HG03060 (cell line): ENCODE measurements at regions not wholly inside any gene's neighbourhood (a gene's known extent, or its start where the extent isn't known, plus 50 kb on each side); places are given as distances from the start of the nearest gene placed in this dataset.
"Not testable (repeated sequence)": the region's sequence is repeated elsewhere in the genome, so short reads cannot be mapped to it uniquely, and the experiment has no call there.

Experiments used
- ATAC-seq: cut with Tn5 transposase; IDR thresholded peaks from one replicate; pipeline ENCODE4 v1.9.1; 2021; ENCODE audit warnings: low read depth, moderate number of reproducible peaks; ENCODE audit not compliant: unreplicated experiment

GRCh38 chr17:20731131-20731530 lies 151.6 kb downstream of the CDRT15L2 start:
- not testable (repeated sequence) for ATAC-seq

GRCh38 chr17:20733923-20734322 lies 154.4 kb downstream of the CDRT15L2 start:
- no peak for ATAC-seq

- ATAC-seq: no peak
Measured at GRCh38 chr17:20735796-20736195, 156.3 kb downstream of the CDRT15L2 start.

GRCh38 chr17:20737636-20738035 lies 158.1 kb downstream of the CDRT15L2 start:
- ATAC-seq: not testable (repeated sequence)

- ATAC-seq: no peak
Measured at GRCh38 chr17:20771104-20771503, 191.6 kb downstream of the CDRT15L2 start.

GRCh38 chr17:20774472-20775135 lies 195.1 kb downstream of the CDRT15L2 start:
- no peak for ATAC-seq

GRCh38 chr17:20775331-20775730 lies 195.8 kb downstream of the CDRT15L2 start:
- ATAC-seq: no peak

- no peak for ATAC-seq
Measured at GRCh38 chr17:20779521-20779920, 200.0 kb downstream of the CDRT15L2 start.

GRCh38 chr17:20781260-20781659 lies 201.7 kb downstream of the CDRT15L2 start:
- ATAC-seq: no peak

GRCh38 chr17:20781869-20782268 lies 202.3 kb downstream of the CDRT15L2 start:
- ATAC-seq: not testable (repeated sequence)

- no peak for ATAC-seq
Measured at GRCh38 chr17:20783091-20783490, 203.6 kb downstream of the CDRT15L2 start.

GRCh38 chr17:20784100-20784665 lies 204.7 kb downstream of the CDRT15L2 start:
- no peak for ATAC-seq

- ATAC-seq: no peak
Measured at GRCh38 chr17:20787281-20787680, 207.8 kb downstream of the CDRT15L2 start.

GRCh38 chr17:20791626-20792025 lies 212.1 kb downstream of the CDRT15L2 start:
- ATAC-seq: no peak

GRCh38 chr17:20794532-20794931 lies 215.0 kb downstream of the CDRT15L2 start:
- not testable (repeated sequence) for ATAC-seq

GRCh38 chr17:20797292-20797691 lies 217.8 kb downstream of the CDRT15L2 start:
- ATAC-seq: no peak

GRCh38 chr17:20800146-20800545 lies 220.6 kb downstream of the CDRT15L2 start:
- ATAC-seq: no peak

- no peak for ATAC-seq
Measured at GRCh38 chr17:20805751-20806150, 226.2 kb downstream of the CDRT15L2 start.

- ATAC-seq: not testable (repeated sequence)
Measured at GRCh38 chr17:20807566-20807965, 228.0 kb downstream of the CDRT15L2 start.

- ATAC-seq: not testable (repeated sequence)
Measured at GRCh38 chr17:20815410-20815809, 227.4 kb downstream of the USP22 start.

- no peak for ATAC-seq
Measured at GRCh38 chr17:20823905-20824304, 218.9 kb downstream of the USP22 start.

- no peak for ATAC-seq
Measured at GRCh38 chr17:20825539-20825938, 217.3 kb downstream of the USP22 start.
